HG02642 (cell line): ENCODE measurements at regions not wholly inside any gene's neighbourhood (a gene's known extent, or its start where the extent isn't known, plus 50 kb on each side); places are given as distances from the start of the nearest gene placed in this dataset.
"Not testable (repeated sequence)": the region's sequence is repeated elsewhere in the genome, so short reads cannot be mapped to it uniquely, and the experiment has no call there.

Experiments
- ATAC-seq: cut with Tn5 transposase; IDR thresholded peaks from one replicate; pipeline ENCODE4 v1.9.1; 2021; ENCODE audit warnings: mild to moderate bottlenecking; ENCODE audit not compliant: unreplicated experiment, poor library complexity

DNA sequence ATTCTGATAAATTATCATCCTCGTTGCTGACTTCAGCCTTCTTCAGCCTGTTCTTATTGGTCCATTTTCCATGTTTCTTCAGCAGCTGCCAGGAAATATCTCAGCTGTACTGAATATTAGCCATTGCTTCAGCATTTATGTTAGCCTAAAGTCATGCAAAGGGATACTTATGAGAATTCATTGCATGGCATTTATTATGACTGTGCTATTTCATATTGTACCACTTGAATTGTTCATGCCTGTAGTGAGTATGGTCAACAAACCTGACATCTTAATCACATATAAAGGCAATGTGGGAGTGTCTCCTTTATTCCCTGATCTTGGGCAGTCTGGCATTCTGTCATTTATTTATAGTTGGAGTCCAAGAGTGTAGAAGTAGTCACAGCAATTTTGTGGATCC is 193.4 kb upstream of the SLC35B3 start:
- no peak for ATAC-seq

DNA sequence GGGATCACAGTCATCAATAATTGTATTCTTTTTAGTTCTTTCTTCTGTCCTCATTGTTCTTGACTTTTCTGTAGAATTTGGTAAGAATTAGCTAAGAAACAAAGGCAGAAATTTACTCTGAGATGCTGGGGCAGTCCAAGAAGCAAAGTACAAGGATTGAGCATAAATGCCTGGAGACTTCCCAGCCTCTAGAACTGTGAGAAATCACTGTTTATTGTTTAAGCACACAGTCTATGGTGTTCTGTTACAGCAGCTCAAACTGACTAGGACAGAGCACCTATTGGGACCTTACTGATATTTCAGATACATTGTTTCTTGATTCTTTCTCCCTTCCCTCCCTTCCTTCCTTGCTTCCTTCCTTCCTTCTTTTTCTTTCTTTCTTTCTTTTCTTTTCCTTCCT is 192.7 kb upstream of the SLC35B3 start:
- ATAC-seq, result no peak

DNA sequence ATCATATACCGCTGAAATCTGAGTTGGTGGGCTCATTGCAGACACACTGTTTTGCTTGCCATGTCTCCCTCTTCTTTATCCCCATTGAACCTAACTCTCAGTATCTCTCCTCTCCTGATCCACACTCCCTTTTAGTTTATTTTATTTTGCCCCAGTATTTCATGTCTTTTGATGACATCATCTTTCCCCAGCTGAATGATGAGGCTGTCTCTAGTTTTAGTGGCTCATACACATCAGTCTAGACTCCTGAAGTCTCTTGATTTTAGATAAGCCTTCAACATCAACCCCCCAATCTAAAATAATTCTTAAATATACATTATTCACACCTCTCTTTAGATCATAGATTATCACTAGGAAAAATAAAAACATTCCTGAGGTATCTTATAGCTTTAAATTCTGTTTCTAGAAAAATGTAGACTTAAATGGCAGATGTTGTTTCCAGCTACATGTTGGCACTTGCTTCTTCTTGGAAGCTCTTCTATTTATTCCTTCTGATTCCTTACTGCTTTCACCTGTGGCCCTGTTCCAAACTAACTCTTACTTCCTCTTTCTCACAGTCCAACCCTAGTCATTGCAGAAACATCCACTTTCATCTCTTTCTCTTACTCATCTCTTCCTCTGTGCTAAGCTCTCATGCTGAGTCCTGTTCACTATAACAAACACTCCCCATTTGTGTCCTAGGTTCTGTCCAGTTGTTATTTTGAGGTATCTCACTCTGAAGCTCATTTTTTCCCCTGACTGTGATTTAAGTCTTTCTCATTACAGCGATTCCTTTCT is 191.9 kb upstream of the SLC35B3 start:
- ATAC-seq, result peak; percentile 71

DNA sequence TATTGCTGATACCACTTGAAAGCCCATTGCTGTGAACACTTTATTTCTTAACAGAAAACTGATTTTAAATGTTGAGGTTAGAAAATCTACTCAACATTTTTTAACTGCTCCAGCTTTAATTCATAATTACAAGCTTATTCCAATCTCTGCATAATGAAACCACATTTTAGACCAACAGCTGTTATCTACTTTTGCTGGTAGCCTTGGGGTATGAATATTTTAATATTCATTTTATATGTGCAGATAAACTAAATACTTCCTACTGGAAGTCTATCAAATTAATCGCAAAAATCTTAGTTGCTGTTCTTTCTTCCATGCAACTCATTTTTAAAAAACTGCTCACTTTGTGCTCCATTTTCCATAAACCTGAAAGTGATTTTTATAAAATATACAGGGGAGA is 189.3 kb upstream of the SLC35B3 start:
- no peak for ATAC-seq

DNA sequence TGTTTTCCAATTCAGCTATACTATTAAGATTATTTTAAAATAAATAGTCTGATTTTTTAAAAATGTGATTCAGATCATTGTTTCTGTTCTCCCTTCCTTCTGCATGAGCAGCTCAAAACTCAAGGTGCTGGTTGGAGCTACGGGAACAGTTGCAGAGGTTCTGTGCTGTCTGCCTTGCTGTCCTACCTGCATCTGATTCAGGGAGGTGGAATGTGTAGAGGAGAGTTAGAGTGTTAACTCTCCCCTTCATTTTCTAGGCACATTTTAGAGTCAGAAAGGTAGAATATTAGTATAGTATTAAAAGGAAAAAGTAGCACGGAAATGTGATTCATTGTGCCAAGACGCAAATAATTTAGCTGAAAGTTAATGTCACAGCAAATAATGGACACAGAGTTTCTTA is 188.1 kb upstream of the SLC35B3 start:
- ATAC-seq, result no peak

DNA sequence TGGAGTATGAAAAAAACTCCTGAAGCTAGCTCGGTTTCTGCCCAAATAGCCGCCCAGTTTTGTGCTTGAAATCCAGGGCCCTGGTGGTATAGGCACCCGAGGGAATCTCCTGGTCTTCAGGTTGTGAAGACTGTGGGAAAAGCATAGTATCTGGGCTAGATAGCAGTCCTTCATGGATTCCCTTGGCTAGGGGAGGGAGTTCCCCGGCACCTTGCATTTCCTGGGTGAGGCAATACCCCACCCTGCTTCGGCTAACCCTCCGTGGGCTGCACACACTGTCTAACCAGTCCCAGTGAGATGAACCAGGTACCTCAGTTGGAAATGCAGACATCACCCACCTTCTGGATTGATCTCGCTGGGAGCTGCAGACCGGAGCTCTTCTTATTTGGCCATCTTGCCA is 184.5 kb upstream of the SLC35B3 start:
- ATAC-seq, result no peak

DNA sequence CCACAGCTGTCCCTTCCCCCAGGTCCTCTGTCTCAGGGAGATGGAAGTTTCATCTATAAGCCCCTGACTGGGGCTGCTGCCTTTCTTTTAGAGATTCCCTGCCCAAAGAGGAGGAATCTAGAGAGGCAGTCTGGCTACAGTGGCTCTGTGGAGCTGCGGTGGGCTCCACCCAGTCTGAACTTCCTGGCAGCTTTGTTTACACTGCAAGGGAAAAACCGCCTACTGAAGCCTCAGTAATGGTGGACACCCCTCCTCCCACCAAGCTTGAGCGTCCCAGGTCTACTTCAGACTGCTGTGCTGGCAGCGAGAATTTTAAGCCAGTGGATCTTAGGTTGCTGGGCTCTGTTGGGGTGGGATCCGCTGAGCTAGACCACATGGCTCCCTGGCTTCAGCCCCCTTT is 184.1 kb upstream of the SLC35B3 start:
- ATAC-seq, result not testable (repeated sequence)

DNA sequence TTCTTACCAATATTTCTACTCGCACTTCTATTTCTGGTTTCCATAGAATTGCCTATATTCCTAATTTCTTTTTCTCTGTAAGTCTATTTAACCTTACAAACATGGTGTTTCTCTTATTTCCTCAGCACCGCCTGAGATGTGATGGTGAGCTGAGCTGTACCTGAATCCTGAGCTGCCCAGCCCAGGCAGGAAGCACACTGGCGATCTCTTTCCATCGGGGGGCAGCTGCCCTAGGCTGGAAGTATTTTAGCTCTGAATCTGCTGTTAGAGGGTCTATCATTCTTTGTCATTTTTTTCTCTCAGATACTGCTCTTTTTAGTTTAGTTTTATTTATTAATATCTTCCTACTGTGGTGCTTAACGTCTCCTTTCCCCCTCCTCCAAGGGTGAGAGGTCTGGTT is 173.4 kb upstream of the SLC35B3 start:
- ATAC-seq, result no peak

DNA sequence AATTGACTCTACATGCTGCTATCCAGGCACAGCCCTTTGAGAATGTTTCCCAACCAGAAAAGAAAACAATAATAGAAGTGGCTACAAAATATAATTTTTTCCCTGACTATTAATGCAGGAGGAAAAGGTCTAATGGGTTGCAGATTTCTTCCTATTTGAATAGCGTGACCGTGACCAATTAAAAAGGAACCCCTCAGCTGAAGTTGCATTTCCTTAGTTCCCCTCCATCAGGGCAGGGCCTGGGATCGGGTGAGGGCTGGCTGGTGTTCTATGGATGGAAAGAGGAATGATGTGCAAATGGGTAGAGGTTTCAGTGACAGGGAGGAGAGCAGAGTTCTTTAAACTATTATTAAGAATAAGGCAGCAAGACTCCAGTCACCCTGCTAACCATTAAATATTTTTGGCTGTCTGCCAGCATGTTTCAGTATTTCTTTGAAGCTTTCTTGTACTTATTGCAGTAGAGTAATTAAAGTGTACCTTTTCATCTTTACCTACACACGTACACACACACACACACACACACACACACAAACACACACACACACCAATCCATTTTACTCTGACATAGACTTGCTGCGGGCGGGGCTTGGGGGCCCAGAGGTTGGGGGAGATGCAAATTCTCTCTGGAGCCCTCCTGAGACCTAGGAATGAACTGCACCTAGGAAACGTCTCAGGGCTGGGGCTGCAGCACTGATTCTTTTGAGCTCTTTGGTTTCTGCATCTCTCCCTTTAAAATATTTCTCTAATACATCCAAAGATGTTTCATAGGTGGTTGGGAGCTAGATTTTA is 154.8 kb upstream of the SLC35B3 start:
- ATAC-seq, result no peak

DNA sequence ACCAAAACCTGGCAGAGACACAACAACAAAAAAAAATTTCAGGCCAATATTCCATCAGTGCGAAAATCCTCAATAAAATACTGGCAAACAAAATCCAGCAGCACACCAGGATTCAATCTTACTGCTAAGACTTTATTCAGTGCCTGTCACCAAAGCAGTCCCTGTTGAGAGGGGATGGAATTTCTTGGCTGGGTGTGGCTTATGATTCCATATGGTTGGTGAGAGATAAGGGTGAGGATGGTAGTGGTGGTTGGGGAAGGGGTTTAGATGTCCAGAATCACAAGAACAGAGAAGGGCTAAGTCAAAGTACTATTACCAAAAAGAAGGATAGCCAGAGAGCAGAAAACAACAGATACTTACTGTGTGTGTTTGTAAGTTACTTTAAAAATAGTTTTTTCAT is 152.8 kb upstream of the SLC35B3 start:
- ATAC-seq, result no peak

DNA sequence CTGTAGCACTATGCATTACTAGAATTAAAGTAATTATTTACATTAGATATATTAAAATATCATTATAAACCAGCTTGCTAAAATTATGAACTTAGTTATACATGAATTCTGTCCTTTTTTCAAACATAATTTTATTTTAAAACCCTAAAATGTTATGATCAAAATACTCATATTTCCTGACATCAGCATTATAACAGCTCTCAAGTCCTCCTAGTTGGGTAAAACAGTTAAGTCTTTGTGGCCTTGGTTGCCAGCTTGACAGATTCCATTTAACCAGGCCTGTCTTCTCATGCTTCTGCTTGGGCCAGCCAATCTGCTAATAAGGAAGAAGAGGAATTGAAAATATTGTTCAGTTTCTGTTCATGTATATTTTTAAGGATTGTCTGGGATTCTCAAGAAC is 147.9 kb upstream of the SLC35B3 start:
- no peak for ATAC-seq

DNA sequence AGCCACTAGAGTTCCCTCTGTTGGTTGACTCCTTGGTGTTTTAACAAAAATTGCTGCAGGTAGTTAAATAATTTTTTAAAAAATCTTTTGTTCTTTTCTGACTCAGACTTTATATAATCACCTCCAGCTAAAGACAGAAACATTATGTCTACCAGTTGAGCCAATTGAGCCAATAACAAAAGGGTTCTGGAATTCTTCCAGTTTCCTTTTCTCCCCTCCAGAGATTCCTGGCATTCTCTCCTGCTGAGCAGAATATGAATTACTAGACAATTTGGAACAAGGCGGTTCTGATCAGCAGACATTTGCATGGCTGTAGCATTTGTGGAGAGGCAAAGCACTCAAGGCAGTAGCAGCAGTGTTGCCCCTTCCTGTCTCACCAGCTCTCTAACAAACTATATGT is 144.0 kb upstream of the SLC35B3 start:
- ATAC-seq, result no peak

DNA sequence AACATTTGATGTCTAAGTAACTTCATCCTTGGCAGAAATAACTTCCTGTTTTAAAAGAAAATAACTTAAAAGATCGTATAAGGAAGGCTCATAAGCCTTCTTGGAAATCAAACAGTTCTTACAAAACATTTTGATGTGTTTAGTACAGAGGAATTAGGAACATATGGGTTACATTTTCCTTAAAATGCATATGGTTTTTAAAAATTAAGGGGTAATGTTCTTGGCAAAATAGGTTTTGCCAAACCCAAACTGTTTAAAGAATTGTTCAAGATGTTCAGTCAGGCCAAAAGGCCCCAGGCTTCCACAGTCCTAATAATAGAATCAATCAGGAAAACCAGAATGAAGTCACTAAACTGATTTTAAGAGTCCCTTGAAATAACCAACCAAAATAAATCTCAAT is 142.7 kb upstream of the SLC35B3 start:
- ATAC-seq, result no peak

DNA sequence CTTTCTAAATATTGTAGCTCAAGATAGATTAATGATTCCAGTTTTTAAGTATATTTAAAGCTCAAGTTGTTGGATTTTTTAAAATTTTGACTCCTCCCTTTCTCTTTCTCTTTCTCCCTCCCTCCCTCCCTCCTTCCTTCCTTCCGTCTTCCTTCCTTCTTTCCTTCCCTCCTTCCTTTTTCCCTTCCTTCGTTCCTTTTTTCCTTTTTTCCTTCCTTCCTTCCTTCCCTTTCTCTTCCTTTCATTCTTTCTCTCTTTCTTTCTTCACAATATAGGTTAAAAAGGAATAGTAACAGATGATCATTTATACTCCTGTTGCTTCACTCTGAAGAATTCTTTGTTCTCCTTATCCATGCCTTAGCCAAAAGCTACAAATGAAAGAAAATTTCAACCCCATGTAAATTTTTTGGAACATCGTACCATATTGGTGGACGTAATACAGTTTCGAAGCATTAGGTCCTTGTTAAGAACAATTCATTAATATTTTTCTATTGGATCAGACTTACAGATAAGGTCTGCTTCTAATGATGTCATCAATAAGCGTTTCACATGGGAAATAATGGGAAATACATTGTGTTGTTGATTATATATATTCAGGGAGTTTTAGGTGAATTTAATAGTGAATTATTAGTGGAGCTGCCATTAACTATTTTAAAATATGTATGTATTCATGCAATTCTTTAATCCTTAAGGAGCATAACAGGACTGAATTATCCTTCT is 139.6 kb upstream of the SLC35B3 start:
- ATAC-seq, result no peak

DNA sequence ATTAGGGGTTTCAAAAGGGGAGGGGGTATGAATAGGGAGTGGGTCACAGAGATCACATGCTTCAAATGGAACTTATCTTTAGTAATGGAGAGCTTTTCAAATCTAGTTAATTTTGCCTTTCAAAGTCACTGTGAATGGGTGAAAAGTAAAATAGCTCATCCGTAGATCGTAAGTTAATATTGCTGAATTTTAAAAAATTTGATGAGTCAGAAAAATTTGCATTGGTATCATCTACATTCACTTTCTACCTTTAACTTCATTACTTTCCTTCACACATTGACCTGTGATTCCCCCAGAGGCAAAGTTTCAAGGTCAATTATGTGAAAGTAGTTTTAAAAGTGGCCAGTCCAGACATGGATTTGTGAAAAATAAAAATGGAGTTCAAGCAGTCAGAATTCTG is 139.0 kb upstream of the SLC35B3 start:
- no peak for ATAC-seq

DNA sequence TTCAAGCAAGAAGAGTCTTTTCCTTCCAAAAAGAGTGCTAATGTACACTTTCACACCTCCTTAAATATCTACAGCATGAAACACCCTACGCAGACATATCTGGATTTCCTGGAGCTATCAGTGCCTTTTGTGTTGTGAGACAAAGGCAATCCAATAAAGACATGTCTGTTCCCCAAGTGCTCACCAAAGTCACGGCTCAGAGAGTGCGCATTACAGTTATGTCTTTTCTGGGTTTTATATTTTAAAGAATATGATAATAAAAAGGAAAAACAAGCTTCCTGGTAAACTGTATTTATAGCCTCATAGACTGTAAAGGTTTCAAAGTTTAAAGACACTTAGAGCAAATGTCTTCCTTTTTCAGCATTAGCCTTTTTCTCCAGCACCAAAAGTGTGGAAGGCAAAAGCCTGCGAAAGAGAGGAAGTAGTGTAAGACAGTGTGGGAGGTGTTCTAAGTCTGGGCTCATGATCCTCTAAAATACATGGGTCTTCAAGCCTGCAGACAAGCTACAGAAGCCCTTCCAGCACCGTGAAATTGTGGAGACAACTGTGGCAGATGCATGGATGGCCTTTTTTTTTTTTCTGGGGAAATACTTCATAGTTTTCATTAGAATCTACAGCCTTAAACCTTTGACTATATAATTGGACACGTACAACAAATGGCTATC is 135.0 kb upstream of the SLC35B3 start:
- no peak for ATAC-seq

DNA sequence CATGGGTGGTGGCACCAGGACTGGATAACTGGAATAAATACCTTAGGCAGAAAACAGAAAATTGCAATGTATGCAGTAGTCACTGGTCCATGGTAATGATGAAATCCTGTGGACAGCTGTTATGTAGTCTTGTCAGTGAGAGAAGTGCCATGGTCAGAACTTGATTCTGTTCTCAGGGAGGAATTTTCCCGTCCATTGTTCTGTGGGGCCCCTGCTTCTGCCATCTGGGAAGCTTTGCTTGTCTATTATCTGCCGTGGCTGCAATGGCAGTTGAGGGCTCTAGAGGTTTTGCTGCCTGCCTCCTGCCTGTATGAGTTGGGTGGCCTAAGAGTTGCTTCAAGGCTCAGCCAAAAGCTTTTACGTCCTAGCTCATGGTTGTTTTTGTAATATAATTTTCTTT is 126.8 kb upstream of the SLC35B3 start:
- no peak for ATAC-seq

DNA sequence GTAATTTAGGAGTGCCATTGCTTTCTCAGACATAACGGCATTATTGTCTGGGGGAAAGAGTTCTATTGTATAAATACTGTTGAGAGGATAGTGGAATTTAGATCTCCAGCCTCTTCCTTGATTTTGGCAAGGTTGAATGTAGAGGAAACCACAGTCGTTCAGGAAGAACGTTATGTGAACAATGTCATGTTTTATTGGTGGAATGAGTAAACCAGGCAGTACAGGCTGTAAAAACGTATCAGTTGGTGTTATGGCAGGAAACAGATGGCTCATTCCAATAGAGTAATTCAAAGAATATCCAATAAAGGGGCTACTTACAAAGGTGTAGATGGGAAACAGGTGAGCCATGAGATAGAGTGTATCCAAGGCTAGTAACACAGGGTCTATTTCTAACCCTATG is 123.6 kb upstream of the SLC35B3 start:
- ATAC-seq, result no peak

DNA sequence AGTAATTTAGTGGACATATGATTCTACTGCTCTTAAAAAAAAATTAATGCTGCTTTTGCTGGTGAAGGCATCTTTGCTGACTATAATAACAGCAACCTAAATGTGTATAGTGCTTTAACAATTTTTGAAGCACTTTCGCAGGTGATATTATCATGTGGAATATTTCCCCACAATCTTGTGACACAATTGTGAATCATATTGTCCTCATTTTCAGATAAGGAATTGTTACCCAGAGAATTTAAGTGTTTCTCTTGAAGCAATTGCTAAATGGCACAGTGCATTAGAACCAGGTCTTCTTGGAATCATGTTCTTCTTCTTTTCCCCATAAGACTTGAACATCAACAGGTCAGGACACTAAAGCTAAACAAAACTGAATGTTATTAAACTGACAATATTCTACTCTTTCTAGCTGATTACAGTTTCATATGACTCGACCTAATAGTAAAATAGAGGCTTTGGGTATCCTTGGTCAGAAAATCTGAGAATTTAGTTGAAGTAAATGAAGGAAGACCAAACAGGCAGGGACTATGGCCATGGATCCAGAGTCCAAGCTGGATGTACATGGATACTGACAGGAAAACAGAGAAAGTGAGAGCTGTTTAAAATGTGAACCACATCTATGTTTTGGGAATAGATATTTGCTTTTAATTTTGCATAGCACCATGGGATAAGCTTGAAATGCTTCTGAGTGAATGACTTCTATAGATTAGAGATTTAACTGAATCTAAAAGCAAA is 121.8 kb upstream of the SLC35B3 start:
- no peak for ATAC-seq

DNA sequence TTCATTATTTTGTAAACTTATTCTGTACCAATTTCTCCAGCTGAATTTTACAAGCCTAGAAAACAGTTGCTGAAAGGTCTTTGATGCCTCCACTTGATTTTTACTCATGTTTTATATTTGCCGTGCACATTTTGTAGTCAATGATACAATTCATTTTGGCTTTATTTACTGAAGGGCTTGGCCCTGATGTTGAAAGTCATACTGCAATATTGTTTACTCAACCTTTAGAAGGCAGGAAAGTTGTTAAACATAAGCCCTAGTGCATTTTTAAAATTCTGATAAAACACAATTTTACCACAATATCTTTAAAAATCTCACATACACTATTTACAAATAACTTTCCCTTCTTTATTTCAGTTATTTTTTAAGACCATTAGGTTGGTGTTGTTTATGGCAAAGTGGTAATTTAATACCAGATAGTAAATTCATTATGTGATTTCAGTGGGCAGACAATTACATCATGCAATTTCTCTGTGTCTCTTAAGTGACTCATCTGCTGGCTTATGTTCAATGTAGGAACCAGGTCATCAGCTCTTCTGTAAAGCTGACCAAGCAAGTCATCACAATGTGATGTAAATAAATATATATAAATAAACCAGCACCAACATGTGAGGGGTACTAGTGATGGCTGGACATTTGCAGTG is 121.1 kb upstream of the SLC35B3 start:
- no peak for ATAC-seq
